ENCODE measurements at regions not wholly inside any gene's neighbourhood (a gene's known extent, or its start where the extent isn't known, plus 50 kb on each side); places are given as distances from the start of the nearest gene placed in this dataset.

- intact Hi-C loops (cut with micrococcal nuclease): no loop called here
- Histone ChIP-seq H3K9me3 (ENCODE audit: control insufficient read depth in 1 of 2, insufficient read depth in 1 of 2, low read depth in 1 of 2, low read length in 2 of 2) (no peaks in the 10 kb centered on the region), H4K20me1 (ENCODE audit: insufficient read depth) (no peaks in the 10 kb centered on the region), H3K36me3 (ENCODE audit: control insufficient read depth in 1 of 2, insufficient read depth in 2 of 2, low read length in 2 of 2) (no peaks in the 10 kb centered on the region), H3K27ac (ENCODE audit: low read depth, low read length) (no peak overlapping the region), H3K27me3 (ENCODE audit: insufficient read depth, low read length) (no peaks in the 10 kb centered on the region; the same call in none of the 2 replicates), H2AFZ (ENCODE audit: low read depth, low read length, poor library complexity, severe bottlenecking) (no peak overlapping the region), H3K4me1 (ENCODE audit: control insufficient read depth in 1 of 2, insufficient read depth in 2 of 2, low read length in 2 of 2) (no peaks in the 10 kb centered on the region), H3K79me2 (ENCODE audit: insufficient read depth, low read length) (no peaks in the 10 kb centered on the region), H3K4me3 (replicated peaks in 1 of 2; ENCODE audit: low read depth in 1 of 2, low read length in 2 of 2) (no peak overlapping the region), H3K9me2 (ENCODE audit: insufficient read depth) (no peaks in the 10 kb centered on the region), H3K9ac (ENCODE audit: low read length) (no peak overlapping the region), H3K4me2 (ENCODE audit: low read length) (no peak overlapping the region)
- POLR2A ChIA-PET: no interaction called here
- no peak for DNase-seq (ENCODE audit: low read depth, low spot score)
- no peak for ATAC-seq
- TF ChIP-seq EZH2phosphoT487 (IDR thresholded peaks at IDR 0.05; ENCODE audit: borderline replicate concordance) (no peak), ZNF274 (IDR thresholded peaks at IDR 0.05; ENCODE audit: low read depth, low read length) (no peak), TCF7L2 (IDR thresholded peaks at IDR 0.05; ENCODE audit: borderline replicate concordance, extremely low read depth, insufficient read depth, insufficient read length) (no peak), POLR2AphosphoS5 (IDR thresholded peaks at IDR 0.05; ENCODE audit: low read depth, low read length) (no peak), ELF1 (IDR thresholded peaks at IDR 0.05; ENCODE audit: borderline replicate concordance, low read depth) (no peak), EZH2 (IDR thresholded peaks at IDR 0.05) (no peak), EGR1 (IDR thresholded peaks at IDR 0.05; ENCODE audit: low read depth) (no peak), JUND (IDR thresholded peaks at IDR 0.05) (no peak), ZFX (IDR thresholded peaks at IDR 0.05) (no peak), MAX (IDR thresholded peaks at IDR 0.05) (no peak), ZBTB33 (IDR thresholded peaks at IDR 0.05; ENCODE audit: extremely low read depth, insufficient replicate concordance, low read length) (no peak), SP1 (IDR thresholded peaks at IDR 0.05; ENCODE audit: low read depth) (no peak), ATF3 (IDR thresholded peaks at IDR 0.05) (no peak), CEBPB (IDR thresholded peaks at IDR 0.05; ENCODE audit: low read depth) (no peak), POLR2A (IDR thresholded peaks at IDR 0.05; ENCODE audit: borderline replicate concordance, extremely low read depth, insufficient read depth, insufficient read length) (no peak), SRF (IDR thresholded peaks at IDR 0.05; ENCODE audit: low read depth) (no peak), FOSL1 (IDR thresholded peaks at IDR 0.05; ENCODE audit: low read depth) (no peak), RAD21 (IDR thresholded peaks at IDR 0.05; ENCODE audit: low read depth) (no peak), YY1 (IDR thresholded peaks at IDR 0.05; ENCODE audit: extremely low read depth, insufficient replicate concordance, low read depth, low read length) (no peak)
- TF ChIP-seq, protein P1, sequence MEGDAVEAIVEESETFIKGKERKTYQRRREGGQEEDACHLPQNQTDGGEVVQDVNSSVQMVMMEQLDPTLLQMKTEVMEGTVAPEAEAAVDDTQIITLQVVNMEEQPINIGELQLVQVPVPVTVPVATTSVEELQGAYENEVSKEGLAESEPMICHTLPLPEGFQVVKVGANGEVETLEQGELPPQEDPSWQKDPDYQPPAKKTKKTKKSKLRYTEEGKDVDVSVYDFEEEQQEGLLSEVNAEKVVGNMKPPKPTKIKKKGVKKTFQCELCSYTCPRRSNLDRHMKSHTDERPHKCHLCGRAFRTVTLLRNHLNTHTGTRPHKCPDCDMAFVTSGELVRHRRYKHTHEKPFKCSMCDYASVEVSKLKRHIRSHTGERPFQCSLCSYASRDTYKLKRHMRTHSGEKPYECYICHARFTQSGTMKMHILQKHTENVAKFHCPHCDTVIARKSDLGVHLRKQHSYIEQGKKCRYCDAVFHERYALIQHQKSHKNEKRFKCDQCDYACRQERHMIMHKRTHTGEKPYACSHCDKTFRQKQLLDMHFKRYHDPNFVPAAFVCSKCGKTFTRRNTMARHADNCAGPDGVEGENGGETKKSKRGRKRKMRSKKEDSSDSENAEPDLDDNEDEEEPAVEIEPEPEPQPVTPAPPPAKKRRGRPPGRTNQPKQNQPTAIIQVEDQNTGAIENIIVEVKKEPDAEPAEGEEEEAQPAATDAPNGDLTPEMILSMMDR (IDR thresholded peaks at IDR 0.05 in 2 of 3, conservative IDR thresholded peaks at IDR 0.05 in 1 of 3; ENCODE audit: borderline replicate concordance in 1 of 3, insufficient read depth in 1 of 3, low read depth in 2 of 3, low read length in 2 of 3): no peak
- RAD21 ChIA-PET (ENCODE audit: low non-redundant PET in 1 of 2, low total read pairs in 2 of 2, uncharacterized antibody in 2 of 2, unreplicated experiment in 2 of 2): no interaction called here
- no TSS peak for BruUV-seq (replicated peaks)
- CTCF ChIA-PET: no interaction called here
These were observed 491.6 kb upstream of the ID2 start for GRCh38 chr2:8190279-8190678.
